IMR-90 (cell line): ENCODE measurements at regions not wholly inside any gene's neighbourhood (a gene's known extent, or its start where the extent isn't known, plus 50 kb on each side); places are given as distances from the start of the nearest gene placed in this dataset.

ENCODE experiments used
- ATAC-seq: fragments of 200-7000 bp; cut with Tn5 transposase; 2 replicates; pipeline ENCODE4 v1.9.1; 2020; ENCODE audit warnings: low read depth, mild to moderate bottlenecking, moderate library complexity
- BruUV-seq: library from RNA; stranded (reverse); fragments of 400-500 nt; replicated peaks from 2 replicates; lab custom pipeline; 2021; lab: Mats Ljungman, UMichigan
- CTCF ChIA-PET: fragments of 300-600 bp; formaldehyde crosslinking; extraction: SDS; loops from one replicate; lab custom pipeline; 2021; ENCODE audit warnings: antibody characterized with exemption; lab: Yijun Ruan, JAX
- POLR2A ChIA-PET: fragments of 300-600 bp; sonication (Branson Sonifier 250); formaldehyde crosslinking; loops from one replicate; lab custom pipeline; 2022; ENCODE audit warnings: antibody characterized with exemption; ENCODE audit not compliant: unreplicated experiment; lab: Charles Lee
- DNase-seq: peaks from one replicate; pipeline ENCODE4 v3.0.0; 2013
- H2AFZ ChIP-seq: replicated peaks from 2 replicates; pipeline ENCODE3; 2013; ENCODE audit warnings: low read length, mild to moderate bottlenecking; ENCODE audit not compliant: poor library complexity
- H2AK5ac ChIP-seq: 2 replicates; pipeline ENCODE4 v1.6.1; 2013; ENCODE audit warnings: low read depth, low read length, inconsistent platforms
- H2AK9ac ChIP-seq: replicated peaks from 2 replicates; pipeline ENCODE3; 2013; ENCODE audit warnings: mild to moderate bottlenecking, low read depth, low read length, moderate library complexity; ENCODE audit not compliant: poor library complexity
- H2BK120ac ChIP-seq: 2 replicates; pipeline ENCODE4 v1.6.1; 2013; ENCODE audit warnings: low read depth, low read length, inconsistent platforms
- H2BK15ac ChIP-seq: 3 replicates; pipeline ENCODE4 v1.6.1; 2013; ENCODE audit warnings: low read depth, low read length, inconsistent platforms
- H2BK20ac ChIP-seq: 2 replicates; pipeline ENCODE4 v1.6.1; 2013; ENCODE audit warnings: low read depth, mild to moderate bottlenecking, inconsistent platforms, low read length, moderate library complexity
- H2BK5ac ChIP-seq: 2 replicates; pipeline ENCODE4 v1.6.1; 2013; ENCODE audit warnings: mild to moderate bottlenecking, low read depth, low read length, inconsistent platforms; ENCODE audit not compliant: poor library complexity, severe bottlenecking
- H3K14ac ChIP-seq: replicated peaks from 2 replicates; pipeline ENCODE4 v1.6.1; 2013; ENCODE audit warnings: low read depth, low read length, inconsistent platforms
- H3K18ac ChIP-seq: 2 replicates; pipeline ENCODE4 v1.6.1; 2013; ENCODE audit warnings: low read depth, low read length, control low read depth
- H3K23ac ChIP-seq: 2 replicates; pipeline ENCODE4 v1.6.1; 2013; ENCODE audit warnings: low read depth, low read length, inconsistent platforms
- H3K27ac ChIP-seq: 2 replicates; pipeline ENCODE4 v1.5.1; 2013; ENCODE audit warnings: mild to moderate bottlenecking, control low read depth, low read length; ENCODE audit not compliant: insufficient read depth
- H3K27me3 ChIP-seq: 2 replicates; pipeline ENCODE4 v1.6.1; 2013; ENCODE audit warnings: low read length; ENCODE audit not compliant: control insufficient read depth, insufficient read depth
- H3K36me3 ChIP-seq: 2 replicates; pipeline ENCODE4 v1.6.1; 2013; ENCODE audit warnings: low read length, mixed read lengths; ENCODE audit not compliant: control insufficient read depth, insufficient read depth
- H3K4ac ChIP-seq: 2 replicates; pipeline ENCODE4 v1.6.1; 2013; ENCODE audit warnings: low read depth, low read length, inconsistent platforms
- H3K4me1 ChIP-seq: 2 replicates; pipeline ENCODE4 v1.6.1; 2013; ENCODE audit warnings: low read length, mixed read lengths; ENCODE audit not compliant: control insufficient read depth, insufficient read depth
- H3K4me2 ChIP-seq: 2 replicates; pipeline ENCODE4 v1.6.1; 2013; ENCODE audit warnings: low read depth, mild to moderate bottlenecking, control low read depth, low read length, moderate library complexity
- H3K4me3 ChIP-seq: 2 replicates; pipeline ENCODE4 v1.5.1; 2013; ENCODE audit warnings: low read depth, mild to moderate bottlenecking, control low read depth, low read length, moderate library complexity; ENCODE audit not compliant: insufficient read depth
- H3K56ac ChIP-seq: 2 replicates; pipeline ENCODE4 v1.6.1; 2013; ENCODE audit warnings: low read length, inconsistent platforms; ENCODE audit not compliant: insufficient read depth; ENCODE audit errors: extremely low read depth
- H3K79me1 ChIP-seq, 2 experiments: 2 replicates each; pipeline ENCODE4 v1.6.1; 2013; ENCODE audit warnings: low read length in 2 of 2, inconsistent platforms in 1 of 2, low read depth in 1 of 2
- H3K9ac ChIP-seq: 2 replicates; pipeline ENCODE4 v1.6.1; 2013; ENCODE audit warnings: low read depth, low read length, control low read depth
- H3K9me1 ChIP-seq: 2 replicates; pipeline ENCODE4 v1.6.1; 2013; ENCODE audit warnings: low read length, inconsistent platforms; ENCODE audit not compliant: insufficient read depth
- H3K9me3 ChIP-seq: 2 replicates; pipeline ENCODE4 v1.6.1; 2013; ENCODE audit warnings: low read length; ENCODE audit not compliant: control insufficient read depth, insufficient read depth
- H4K20me1 ChIP-seq: 2 replicates; pipeline ENCODE4 v1.6.1; 2013; ENCODE audit warnings: low read length, inconsistent platforms; ENCODE audit not compliant: insufficient read depth
- H4K5ac ChIP-seq: 2 replicates; pipeline ENCODE4 v1.6.1; 2013; ENCODE audit warnings: mild to moderate bottlenecking, low read depth, low read length, control low read depth
- H4K8ac ChIP-seq, 2 experiments: 2 replicates each; pipeline ENCODE4 v1.6.1; 2013; ENCODE audit warnings: low read depth in 2 of 2, low read length in 2 of 2, control low read depth in 1 of 2, inconsistent platforms in 1 of 2
- H4K91ac ChIP-seq: 2 replicates; pipeline ENCODE4 v1.6.1; 2013; ENCODE audit warnings: low read depth, low read length, inconsistent platforms; ENCODE audit not compliant: insufficient read depth
- FOS ChIP-seq: fragments of 150-350 bp; IDR thresholded peaks from 2 replicates; pipeline ENCODE4 v1.6.1; 2016; ENCODE audit warnings: low read depth, low read length
- SMC3 ChIP-seq: fragments of 150-350 bp; IDR thresholded peaks from 2 replicates; pipeline ENCODE4 v1.6.1; 2016; ENCODE audit warnings: low read depth, mild to moderate bottlenecking, antibody characterized with exemption, low read length, moderate library complexity
- WGBS, 2 experiments: methylation state at CpG; one replicate each; pipeline versions ENCODE4 v1.1.5 to v1.1.7; 2013; ENCODE audit warnings: missing lambda C conversion rate in 2 of 2; ENCODE audit not compliant: insufficient read length in 1 of 2; ENCODE audit errors: extremely low coverage in 2 of 2; 5-methylcytosine and 5-hydroxymethylcytosine counted together
- dilution Hi-C: fragments of 300-500 bp; cut with HindIII; formaldehyde crosslinking; loops from one replicate; pipeline ENCODE4 v1.14.3; 2018; ENCODE audit warnings: low sequenced_read_pairs; ENCODE audit not compliant: unreplicated experiment
- in situ Hi-C: fragments of 300-500 bp; cut with MboI; formaldehyde crosslinking; loops from 3 replicates; pipeline ENCODE4 v1.14.3; 2019; ENCODE audit warnings: low sequenced_read_pairs, inconsistent platforms, mixed read lengths
- intact Hi-C: fragments of 100-400 bp; cut with micrococcal nuclease; formaldehyde crosslinking; loops from 2 replicates; pipeline ENCODE4 v1.10.0; 2022

DNA sequence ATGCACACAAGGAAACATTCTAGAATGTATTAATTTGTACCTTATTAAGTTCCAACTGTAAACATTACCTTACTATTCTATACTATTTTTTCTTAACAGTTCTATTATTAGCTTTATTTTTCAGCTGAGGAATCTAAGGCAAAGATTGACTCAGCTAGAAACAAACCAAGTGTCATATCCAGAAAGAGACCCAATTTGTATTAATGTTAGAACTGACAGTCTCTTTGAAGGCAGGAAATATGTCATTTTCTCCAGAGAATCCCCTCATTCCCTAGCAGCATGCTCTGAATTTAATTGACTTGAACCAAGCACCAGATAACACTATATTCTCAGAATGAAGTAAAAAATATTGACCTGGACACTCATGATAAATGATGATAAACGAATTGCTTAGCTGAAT is 81.4 kb upstream of the PLPPR5 start:
- no peaks in the 10 kb centered on the region for H3K36me3 ChIP-seq
- TF ChIP-seq SMC3: no peak
- no peak for TF ChIP-seq FOS

More for the DNA sequence above, 81.4 kb upstream of the PLPPR5 start:
- no peaks in the 10 kb centered on the region for H3K9me3 ChIP-seq
- H3K9me1 ChIP-seq: no peaks in the 10 kb centered on the region
- no peak overlapping the region for H2BK5ac ChIP-seq
- intact Hi-C loops: no loop called here
- no peak overlapping the region for H4K91ac ChIP-seq
- no peak overlapping the region for H3K14ac ChIP-seq
- H4K20me1 ChIP-seq: no peaks in the 10 kb centered on the region
- no peak overlapping the region for H2BK20ac ChIP-seq
- in situ Hi-C loops: no loop called here
- no peaks in the 10 kb centered on the region for H3K27me3 ChIP-seq
- dilution Hi-C loops: no loop called here
- H4K5ac ChIP-seq: no peak overlapping the region
- no peak overlapping the region for H2BK120ac ChIP-seq
- POLR2A ChIA-PET: no interaction called here
- CTCF ChIA-PET: no interaction called here
- H2BK15ac ChIP-seq: no peak overlapping the region
- ATAC-seq (no peak), DNase-seq (no peak)
- no TSS peak for BruUV-seq
- no peak overlapping the region for H3K23ac ChIP-seq
- H3K18ac ChIP-seq: no peak overlapping the region
- H3K27ac ChIP-seq: no peak overlapping the region
- H3K56ac ChIP-seq: no peak overlapping the region
- H3K9ac ChIP-seq: no peak overlapping the region
- H3K4ac ChIP-seq: no peak overlapping the region
- no peak overlapping the region for H2AK9ac ChIP-seq
- H2AFZ ChIP-seq: no peak overlapping the region
- no peak overlapping the region for H3K4me3 ChIP-seq
- no peaks in the 10 kb centered on the region for H3K4me1 ChIP-seq
- WGBS, 2 experiments: no CpG with 5 or more reads among the region's 1 CpG
- no peak overlapping the region for H4K8ac ChIP-seq
- H2AK5ac ChIP-seq: no peak overlapping the region
- no peak overlapping the region for H3K4me2 ChIP-seq
- H3K79me1 ChIP-seq: no peaks in the 10 kb centered on the region
